ENCODE measurements at regions not wholly inside any gene's neighbourhood (a gene's known extent, or its start where the extent isn't known, plus 50 kb on each side); places are given as distances from the start of the nearest gene placed in this dataset.

GRCh38 chr4:44019721-44020120, 428.9 kb downstream of the KCTD8 start:
- H3K36me3 ChIP-seq (ENCODE audit: insufficient read depth): no peaks in the 10 kb centered on the region
- H3K4me3 ChIP-seq: no peak overlapping the region
- TF ChIP-seq, protein P1, sequence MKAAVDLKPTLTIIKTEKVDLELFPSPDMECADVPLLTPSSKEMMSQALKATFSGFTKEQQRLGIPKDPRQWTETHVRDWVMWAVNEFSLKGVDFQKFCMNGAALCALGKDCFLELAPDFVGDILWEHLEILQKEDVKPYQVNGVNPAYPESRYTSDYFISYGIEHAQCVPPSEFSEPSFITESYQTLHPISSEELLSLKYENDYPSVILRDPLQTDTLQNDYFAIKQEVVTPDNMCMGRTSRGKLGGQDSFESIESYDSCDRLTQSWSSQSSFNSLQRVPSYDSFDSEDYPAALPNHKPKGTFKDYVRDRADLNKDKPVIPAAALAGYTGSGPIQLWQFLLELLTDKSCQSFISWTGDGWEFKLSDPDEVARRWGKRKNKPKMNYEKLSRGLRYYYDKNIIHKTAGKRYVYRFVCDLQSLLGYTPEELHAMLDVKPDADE (IDR thresholded peaks at IDR 0.05): no peak
- TF ChIP-seq NANOG (IDR thresholded peaks at IDR 0.05; ENCODE audit: borderline replicate concordance): no peak
- TF ChIP-seq POLR2AphosphoS5 (IDR thresholded peaks at IDR 0.05; ENCODE audit: low read depth): no peak
- TF ChIP-seq EZH2phosphoT487 (IDR thresholded peaks at IDR 0.05; ENCODE audit: unreplicated experiment): no peak
- TF ChIP-seq, protein P2, sequence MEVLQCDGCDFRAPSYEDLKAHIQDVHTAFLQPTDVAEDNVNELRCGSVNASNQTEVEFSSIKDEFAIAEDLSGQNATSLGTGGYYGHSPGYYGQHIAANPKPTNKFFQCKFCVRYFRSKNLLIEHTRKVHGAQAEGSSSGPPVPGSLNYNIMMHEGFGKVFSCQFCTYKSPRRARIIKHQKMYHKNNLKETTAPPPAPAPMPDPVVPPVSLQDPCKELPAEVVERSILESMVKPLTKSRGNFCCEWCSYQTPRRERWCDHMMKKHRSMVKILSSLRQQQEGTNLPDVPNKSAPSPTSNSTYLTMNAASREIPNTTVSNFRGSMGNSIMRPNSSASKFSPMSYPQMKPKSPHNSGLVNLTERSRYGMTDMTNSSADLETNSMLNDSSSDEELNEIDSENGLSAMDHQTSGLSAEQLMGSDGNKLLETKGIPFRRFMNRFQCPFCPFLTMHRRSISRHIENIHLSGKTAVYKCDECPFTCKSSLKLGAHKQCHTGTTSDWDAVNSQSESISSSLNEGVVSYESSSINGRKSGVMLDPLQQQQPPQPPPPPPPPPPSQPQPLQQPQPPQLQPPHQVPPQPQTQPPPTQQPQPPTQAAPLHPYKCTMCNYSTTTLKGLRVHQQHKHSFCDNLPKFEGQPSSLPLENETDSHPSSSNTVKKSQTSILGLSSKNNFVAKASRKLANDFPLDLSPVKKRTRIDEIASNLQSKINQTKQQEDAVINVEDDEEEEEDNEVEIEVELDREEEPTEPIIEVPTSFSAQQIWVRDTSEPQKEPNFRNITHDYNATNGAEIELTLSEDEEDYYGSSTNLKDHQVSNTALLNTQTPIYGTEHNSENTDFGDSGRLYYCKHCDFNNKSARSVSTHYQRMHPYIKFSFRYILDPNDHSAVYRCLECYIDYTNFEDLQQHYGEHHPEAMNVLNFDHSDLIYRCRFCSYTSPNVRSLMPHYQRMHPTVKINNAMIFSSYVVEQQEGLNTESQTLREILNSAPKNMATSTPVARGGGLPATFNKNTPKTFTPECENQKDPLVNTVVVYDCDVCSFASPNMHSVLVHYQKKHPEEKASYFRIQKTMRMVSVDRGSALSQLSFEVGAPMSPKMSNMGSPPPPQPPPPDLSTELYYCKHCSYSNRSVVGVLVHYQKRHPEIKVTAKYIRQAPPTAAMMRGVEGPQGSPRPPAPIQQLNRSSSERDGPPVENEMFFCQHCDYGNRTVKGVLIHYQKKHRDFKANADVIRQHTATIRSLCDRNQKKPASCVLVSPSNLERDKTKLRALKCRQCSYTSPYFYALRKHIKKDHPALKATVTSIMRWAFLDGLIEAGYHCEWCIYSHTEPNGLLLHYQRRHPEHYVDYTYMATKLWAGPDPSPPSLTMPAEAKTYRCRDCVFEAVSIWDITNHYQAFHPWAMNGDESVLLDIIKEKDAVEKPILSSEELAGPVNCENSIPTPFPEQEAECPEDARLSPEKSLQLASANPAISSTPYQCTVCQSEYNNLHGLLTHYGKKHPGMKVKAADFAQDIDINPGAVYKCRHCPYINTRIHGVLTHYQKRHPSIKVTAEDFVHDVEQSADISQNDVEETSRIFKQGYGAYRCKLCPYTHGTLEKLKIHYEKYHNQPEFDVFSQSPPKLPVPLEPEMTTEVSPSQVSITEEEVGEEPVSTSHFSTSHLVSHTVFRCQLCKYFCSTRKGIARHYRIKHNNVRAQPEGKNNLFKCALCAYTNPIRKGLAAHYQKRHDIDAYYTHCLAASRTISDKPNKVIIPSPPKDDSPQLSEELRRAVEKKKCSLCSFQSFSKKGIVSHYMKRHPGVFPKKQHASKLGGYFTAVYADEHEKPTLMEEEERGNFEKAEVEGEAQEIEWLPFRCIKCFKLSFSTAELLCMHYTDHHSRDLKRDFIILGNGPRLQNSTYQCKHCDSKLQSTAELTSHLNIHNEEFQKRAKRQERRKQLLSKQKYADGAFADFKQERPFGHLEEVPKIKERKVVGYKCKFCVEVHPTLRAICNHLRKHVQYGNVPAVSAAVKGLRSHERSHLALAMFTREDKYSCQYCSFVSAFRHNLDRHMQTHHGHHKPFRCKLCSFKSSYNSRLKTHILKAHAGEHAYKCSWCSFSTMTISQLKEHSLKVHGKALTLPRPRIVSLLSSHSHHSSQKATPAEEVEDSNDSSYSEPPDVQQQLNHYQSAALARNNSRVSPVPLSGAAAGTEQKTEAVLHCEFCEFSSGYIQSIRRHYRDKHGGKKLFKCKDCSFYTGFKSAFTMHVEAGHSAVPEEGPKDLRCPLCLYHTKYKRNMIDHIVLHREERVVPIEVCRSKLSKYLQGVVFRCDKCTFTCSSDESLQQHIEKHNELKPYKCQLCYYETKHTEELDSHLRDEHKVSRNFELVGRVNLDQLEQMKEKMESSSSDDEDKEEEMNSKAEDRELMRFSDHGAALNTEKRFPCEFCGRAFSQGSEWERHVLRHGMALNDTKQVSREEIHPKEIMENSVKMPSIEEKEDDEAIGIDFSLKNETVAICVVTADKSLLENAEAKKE (CRISPR knock-in tag; IDR thresholded peaks at IDR 0.05): no peak
- no peak for TF ChIP-seq EZH2 (IDR thresholded peaks at IDR 0.05; ENCODE audit: low read depth, unreplicated experiment)
- TF ChIP-seq STAT1 (IDR thresholded peaks at IDR 0.05; ENCODE audit: unreplicated experiment): no peak
- TF ChIP-seq ZNF331 (CRISPR knock-in tag; IDR thresholded peaks at IDR 0.05; ENCODE audit: low read depth): no peak
- no peak for TF ChIP-seq JUNB (IDR thresholded peaks at IDR 0.05; ENCODE audit: unreplicated experiment)
- TF ChIP-seq REST (IDR thresholded peaks at IDR 0.05; ENCODE audit: unreplicated experiment): no peak
- TF ChIP-seq, protein P3, sequence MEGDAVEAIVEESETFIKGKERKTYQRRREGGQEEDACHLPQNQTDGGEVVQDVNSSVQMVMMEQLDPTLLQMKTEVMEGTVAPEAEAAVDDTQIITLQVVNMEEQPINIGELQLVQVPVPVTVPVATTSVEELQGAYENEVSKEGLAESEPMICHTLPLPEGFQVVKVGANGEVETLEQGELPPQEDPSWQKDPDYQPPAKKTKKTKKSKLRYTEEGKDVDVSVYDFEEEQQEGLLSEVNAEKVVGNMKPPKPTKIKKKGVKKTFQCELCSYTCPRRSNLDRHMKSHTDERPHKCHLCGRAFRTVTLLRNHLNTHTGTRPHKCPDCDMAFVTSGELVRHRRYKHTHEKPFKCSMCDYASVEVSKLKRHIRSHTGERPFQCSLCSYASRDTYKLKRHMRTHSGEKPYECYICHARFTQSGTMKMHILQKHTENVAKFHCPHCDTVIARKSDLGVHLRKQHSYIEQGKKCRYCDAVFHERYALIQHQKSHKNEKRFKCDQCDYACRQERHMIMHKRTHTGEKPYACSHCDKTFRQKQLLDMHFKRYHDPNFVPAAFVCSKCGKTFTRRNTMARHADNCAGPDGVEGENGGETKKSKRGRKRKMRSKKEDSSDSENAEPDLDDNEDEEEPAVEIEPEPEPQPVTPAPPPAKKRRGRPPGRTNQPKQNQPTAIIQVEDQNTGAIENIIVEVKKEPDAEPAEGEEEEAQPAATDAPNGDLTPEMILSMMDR (conservative IDR thresholded peaks at IDR 0.05; ENCODE audit: low read depth in 2 of 2): no peak
- no peak for TF ChIP-seq CREB1 (CRISPR knock-in tag; IDR thresholded peaks at IDR 0.05; ENCODE audit: low read depth)
- 0 out of 2 replicates have a peak overlapping the region, but pooled peaks have one; percentile 15 for H2AFZ ChIP-seq
- H3K4me1 Mint-ChIP-seq: no peaks in the 10 kb centered on the region
- DNase-seq (ENCODE audit: low spot score) (no peak), ATAC-seq (no peak)
- H3K27ac Mint-ChIP-seq: no peak overlapping the region
- no peaks in the 10 kb centered on the region for H3K79me2 ChIP-seq (replicated peaks; ENCODE audit: insufficient read depth)
- H3K27ac ChIP-seq (ENCODE audit: low read depth): no peak overlapping the region
- peaks cover 5% of the 10 kb centered on the region for H3K27me3 Mint-ChIP-seq (ENCODE audit: insufficient read depth, low read depth, poor library complexity)
- H3F3A ChIP-seq (replicated peaks; ENCODE audit: low read depth): no peaks in the 10 kb centered on the region
- H4K20me1 ChIP-seq (replicated peaks; ENCODE audit: insufficient read depth): no peaks in the 10 kb centered on the region
- peaks cover 6% of the 10 kb centered on the region; the same call in 2 of the 3 replicates for H3K9me3 Mint-ChIP-seq
- H3K4me2 ChIP-seq: no peak overlapping the region
- no peak overlapping the region for H3K4me3 Mint-ChIP-seq
- H3K9me2 ChIP-seq (ENCODE audit: insufficient read depth): no peaks in the 10 kb centered on the region
- H3K27me3 ChIP-seq (ENCODE audit: insufficient read depth): no peaks in the 10 kb centered on the region
- peaks cover 8% of the 10 kb centered on the region; the same call in 1 of the 3 replicates for H3K36me3 Mint-ChIP-seq (ENCODE audit: low read depth)
- H3K4me1 ChIP-seq (ENCODE audit: insufficient read depth): no peaks in the 10 kb centered on the region

Measured in GM23338 (cell line).